Inferior parietal cortex (tissue), 1 donor: ENCODE measurements at regions not wholly inside any gene's neighbourhood (a gene's known extent, or its start where the extent isn't known, plus 50 kb on each side); places are given as distances from the start of the nearest gene placed in this dataset.
"Not testable (repeated sequence)": the region's sequence is repeated elsewhere in the genome, so short reads cannot be mapped to it uniquely, and the experiment has no call there.

Experiments used
- DNase-seq: peaks from one replicate; pipeline ENCODE4 v3.0.0-alpha.2; 2016; ENCODE audit errors: extremely low spot score

DNA sequence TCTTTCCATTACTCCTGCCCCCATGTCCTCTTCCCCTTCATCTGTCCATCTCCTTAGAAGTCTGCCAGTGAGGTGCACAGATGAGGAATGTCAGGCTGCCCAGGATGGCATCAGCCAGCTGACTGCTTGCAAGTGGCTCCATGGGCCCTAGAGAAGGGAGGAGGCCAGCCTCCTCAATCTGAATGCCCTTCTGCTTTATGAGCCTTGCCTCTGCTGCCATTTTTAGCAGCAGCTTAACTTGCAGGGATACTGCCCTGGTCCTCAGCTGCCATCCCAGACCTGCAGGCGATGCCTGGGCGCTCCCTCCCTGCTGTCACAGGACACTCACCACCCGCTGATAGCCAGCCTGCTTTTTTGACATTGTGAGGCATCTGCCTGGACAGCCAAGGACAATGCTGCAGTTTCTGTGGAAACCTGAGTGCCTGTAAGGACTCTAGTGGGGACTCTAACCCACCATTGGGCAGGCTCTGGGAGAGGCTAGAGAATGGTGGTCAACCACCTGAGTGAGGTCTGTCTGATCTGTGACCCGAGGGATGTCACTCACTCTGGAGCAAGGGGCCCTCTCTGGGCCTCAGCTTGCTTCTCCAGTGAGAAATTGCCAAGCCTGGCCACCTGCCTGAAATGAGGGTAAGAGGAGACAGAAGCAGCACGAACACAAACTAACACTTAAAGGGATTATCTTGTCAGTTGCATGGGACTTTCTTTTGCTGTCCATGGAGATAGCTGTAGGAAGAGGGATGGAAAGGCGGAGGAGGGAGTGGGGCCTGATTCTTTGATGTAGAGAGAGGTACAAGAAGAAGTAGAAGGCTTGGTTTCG, 185.0 kb downstream of the MIS18A start:
- DNase-seq, result no peak

DNA sequence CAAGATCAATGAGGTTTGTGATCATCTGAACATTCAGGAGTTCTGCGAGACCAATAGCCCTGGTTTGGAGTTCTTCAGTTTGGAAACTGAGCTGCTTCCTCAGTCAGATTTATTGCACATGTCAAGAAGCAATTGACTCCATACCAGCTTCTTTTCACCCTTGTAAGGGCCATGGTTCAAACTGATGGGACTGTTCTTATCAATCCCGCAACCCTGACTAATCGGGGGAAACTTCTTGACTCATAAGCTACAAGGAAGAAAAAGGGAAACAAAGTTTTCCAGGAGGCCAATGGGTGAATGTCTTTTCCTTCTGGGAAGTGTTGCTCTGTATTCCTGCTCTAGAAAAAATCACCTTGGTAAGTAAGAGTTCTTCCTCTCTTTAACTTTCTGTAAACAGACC, 187.9 kb downstream of the MIS18A start:
- no peak for DNase-seq

DNA sequence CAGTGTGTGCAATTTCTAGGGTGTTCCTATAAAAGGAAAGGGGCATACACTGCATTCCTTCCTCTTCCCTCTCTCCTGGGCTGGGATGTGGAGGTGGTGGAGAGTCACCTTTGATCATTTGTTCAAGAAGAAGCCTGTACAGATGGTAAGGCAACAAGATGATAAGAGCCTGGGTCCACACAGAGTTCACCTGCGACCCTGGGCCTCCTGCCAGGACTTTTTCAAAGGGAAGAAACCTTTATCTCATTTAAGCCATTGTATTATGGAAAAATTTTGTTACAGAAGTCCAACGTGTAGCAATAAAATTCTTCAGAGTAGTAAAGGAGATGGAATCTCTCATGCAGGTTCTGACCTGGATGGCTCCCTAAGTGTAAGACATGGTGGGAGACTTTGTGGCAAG, 189.1 kb downstream of the MIS18A start:
- DNase-seq, result no peak

GRCh38 chr21:32088471-32088870, 190.4 kb downstream of the MIS18A start:
- no peak for DNase-seq

GRCh38 chr21:32087447-32087846, 191.4 kb downstream of the MIS18A start:
- DNase-seq, result no peak

DNA sequence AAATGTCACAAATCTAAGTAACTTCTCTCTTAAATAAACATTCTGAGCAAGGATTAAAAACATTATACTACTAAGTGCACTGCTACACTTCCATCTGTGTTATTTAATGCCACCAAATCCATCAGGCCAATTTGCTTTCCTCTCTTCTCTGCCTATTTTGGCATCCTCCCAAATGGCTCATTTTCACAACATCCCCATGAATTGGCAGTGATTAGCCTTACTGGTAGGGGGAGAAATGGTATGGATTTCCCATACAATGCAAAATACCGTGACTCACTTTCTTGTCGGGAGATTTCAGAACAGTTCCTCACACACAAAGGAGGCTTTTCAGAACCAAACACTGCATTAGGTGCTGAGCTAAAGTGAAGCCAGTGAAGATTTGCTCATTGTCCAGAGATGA, 195.7 kb downstream of the MIS18A start:
- no peak for DNase-seq

GRCh38 chr21:32082466-32082865, 196.4 kb downstream of the MIS18A start:
- no peak for DNase-seq

DNA sequence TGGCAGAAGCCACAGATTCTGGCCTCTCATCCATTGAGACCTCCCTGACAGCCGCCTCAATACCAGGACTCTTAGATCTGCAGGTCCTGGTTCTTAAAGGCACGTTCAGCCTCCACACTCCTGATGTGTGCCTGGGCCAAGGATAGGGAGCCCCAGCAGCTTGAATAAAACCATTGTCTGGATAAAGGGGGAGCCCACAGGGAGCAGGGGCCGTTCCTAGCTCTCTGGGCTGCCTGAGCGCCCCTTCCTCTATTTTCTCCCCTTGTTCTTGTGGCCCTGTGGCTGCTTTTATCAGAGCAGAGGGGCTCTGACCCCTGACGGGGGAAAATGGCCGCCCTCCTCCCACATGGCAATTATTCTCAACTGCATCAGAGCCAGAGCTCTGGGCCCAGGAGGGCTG, 200.8 kb downstream of the HUNK start:
- DNase-seq, result no peak

- DNase-seq, result no peak
Measured at GRCh38 chr21:32073190-32073589, 200.4 kb downstream of the HUNK start.

DNA sequence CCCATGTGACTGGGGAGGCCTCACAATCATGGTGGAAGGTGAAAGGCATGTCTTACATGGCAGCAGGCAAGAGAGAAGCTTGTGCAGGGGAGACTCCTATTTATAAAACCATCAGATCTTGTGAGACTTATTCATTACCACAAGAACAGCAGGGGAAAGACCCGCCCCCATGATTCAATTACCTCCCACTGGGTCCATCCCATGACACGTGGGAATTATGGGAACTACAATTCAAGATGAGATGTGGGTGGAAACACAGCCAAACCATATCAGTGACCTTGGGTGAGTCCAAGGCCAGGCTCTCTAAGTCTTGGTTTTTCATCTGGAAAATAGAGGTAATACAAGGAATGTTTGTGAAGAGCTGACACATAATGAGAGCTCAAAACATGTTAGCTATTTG, 198.8 kb downstream of the HUNK start:
- DNase-seq, result not testable (repeated sequence)

DNA sequence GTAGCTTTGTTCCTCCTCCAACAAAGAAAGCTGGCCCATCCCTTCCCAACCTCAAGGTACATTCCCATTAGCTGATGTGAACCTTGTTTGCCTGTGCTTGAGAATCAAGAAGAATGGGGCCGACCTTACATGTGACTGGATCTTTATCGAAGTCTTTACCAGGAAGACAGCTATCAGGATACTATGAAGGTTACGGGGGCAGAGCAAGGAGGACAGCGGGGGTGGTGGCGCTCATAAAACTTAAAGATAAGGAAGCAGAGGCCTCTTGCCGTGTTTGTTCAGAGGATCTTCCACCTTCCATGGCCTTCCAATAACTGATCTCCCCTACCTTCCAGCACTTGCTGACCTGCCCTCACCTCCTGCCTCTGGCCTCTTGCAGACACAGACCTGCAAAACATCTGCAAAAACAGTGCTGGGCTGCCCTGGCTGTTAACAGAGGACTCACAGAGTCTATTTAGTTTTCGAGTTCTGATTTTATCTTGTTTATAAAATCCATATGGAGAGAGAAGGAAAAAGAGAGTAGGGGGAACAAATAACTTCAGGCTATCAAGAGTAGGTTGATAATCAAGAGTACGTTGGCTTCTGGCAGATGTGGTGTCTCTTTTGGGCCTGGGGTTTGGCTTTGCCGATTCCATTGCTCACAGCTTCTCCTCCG, 198.0 kb downstream of the HUNK start:
- DNase-seq, result no peak

GRCh38 chr21:32070126-32070525, 197.3 kb downstream of the HUNK start:
- DNase-seq, result no peak

GRCh38 chr21:32065654-32066053, 192.8 kb downstream of the HUNK start:
- DNase-seq, result no peak

- DNase-seq, result no peak
Measured at GRCh38 chr21:32064281-32064910, 191.6 kb downstream of the HUNK start.

DNA sequence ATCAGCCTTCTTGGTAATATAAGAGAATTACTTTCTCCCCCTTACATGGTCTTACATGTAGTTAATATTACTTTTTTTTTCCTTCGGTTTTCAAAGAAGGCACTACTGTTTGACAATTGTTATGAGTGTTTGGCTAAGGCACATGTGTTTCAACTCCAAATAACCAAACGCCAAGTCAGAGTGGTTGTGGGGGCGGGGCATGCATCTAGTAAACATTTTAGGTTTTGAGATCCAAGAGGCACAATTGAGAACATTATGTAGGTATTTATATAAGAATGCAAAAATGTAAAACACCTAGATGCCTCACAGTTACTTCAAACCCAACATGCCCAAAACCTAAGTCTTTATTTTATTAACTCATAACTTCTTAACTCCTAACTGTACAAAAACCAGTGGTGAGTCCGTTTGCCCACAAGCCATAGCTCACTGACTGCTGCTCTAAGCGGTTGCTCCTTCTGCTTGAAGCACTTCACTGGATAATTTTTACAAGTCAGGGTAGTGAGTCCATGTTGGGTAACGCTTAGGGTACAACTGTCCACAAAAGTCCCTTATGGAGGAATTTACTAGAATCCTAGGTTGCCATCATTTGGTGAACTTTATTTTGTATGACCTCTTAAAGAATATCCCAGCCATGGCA, 189.9 kb downstream of the HUNK start:
- DNase-seq, result no peak

GRCh38 chr21:32061729-32062128, 188.9 kb downstream of the HUNK start:
- DNase-seq, result no peak

GRCh38 chr21:32056791-32057190, 184.0 kb downstream of the HUNK start:
- no peak for DNase-seq

- DNase-seq, result no peak
Measured at GRCh38 chr21:32055305-32055704, 182.5 kb downstream of the HUNK start.
